Endodermal cell (in vitro differentiated cells): ENCODE measurements at regions not wholly inside any gene's neighbourhood (a gene's known extent, or its start where the extent isn't known, plus 50 kb on each side); places are given as distances from the start of the nearest gene placed in this dataset.

Experiments used
- DNase-seq: peaks from one replicate; pipeline ENCODE4 v3.0.0-alpha.2; 2017
- H3K27ac ChIP-seq: 2 replicates; pipeline ENCODE4 v1.5.1; 2013; ENCODE audit warnings: mild to moderate bottlenecking, low read depth, low read length, moderate library complexity
- H3K27me3 ChIP-seq: 2 replicates; pipeline ENCODE4 v1.6.1; 2013; ENCODE audit warnings: mild to moderate bottlenecking, low read length, moderate library complexity; ENCODE audit not compliant: insufficient read depth, control insufficient read depth, poor library complexity, severe bottlenecking
- H3K36me3 ChIP-seq: 2 replicates; pipeline ENCODE4 v1.7.0; 2013; ENCODE audit warnings: mild to moderate bottlenecking, low read length, moderate library complexity; ENCODE audit not compliant: control insufficient read depth, insufficient read depth
- H3K4me1 ChIP-seq: one replicate; pipeline ENCODE4 v1.7.0; 2013; ENCODE audit warnings: low read length; ENCODE audit not compliant: control insufficient read depth, insufficient read depth
- H3K4me3 ChIP-seq: 2 replicates; pipeline ENCODE4 v1.5.1; 2013; ENCODE audit warnings: mild to moderate bottlenecking, low read length, moderate library complexity
- H3K9ac ChIP-seq: 2 replicates; pipeline ENCODE4 v1.6.1; 2013; ENCODE audit warnings: mild to moderate bottlenecking, low read length, moderate library complexity; ENCODE audit not compliant: poor library complexity, severe bottlenecking; ENCODE audit errors: extremely low read depth
- H3K9me3 ChIP-seq: 2 replicates; pipeline ENCODE4 v1.6.1; 2013; ENCODE audit warnings: mild to moderate bottlenecking, low read length, moderate library complexity; ENCODE audit not compliant: control insufficient read depth
- H3K27ac Mint-ChIP-seq: 2 replicates; pipeline ENCODE4 v1.8.0; 2020; ENCODE audit warnings: mixed read lengths
- H3K27me3 Mint-ChIP-seq: 2 replicates; pipeline ENCODE4 v1.8.0; 2021; ENCODE audit warnings: mild to moderate bottlenecking, mixed read lengths; ENCODE audit not compliant: insufficient read depth
- H3K36me3 Mint-ChIP-seq: 2 replicates; pipeline ENCODE4 v1.8.0; 2020; ENCODE audit warnings: low read depth, mixed read lengths
- H3K4me1 Mint-ChIP-seq: 2 replicates; pipeline ENCODE4 v1.8.0; 2020; ENCODE audit warnings: mixed read lengths
- H3K4me3 Mint-ChIP-seq: 2 replicates; pipeline ENCODE4 v1.8.0; 2020; ENCODE audit warnings: mild to moderate bottlenecking, moderate library complexity, mixed read lengths
- H3K9me3 Mint-ChIP-seq: 2 replicates; pipeline ENCODE4 v1.8.0; 2020; ENCODE audit warnings: mild to moderate bottlenecking, mixed read lengths
- WGBS, 2 experiments: methylation state at CpG; one replicate each; pipeline versions ENCODE4 v1.1.5 to v1.1.7; 2013; ENCODE audit warnings: missing lambda C conversion rate in 2 of 2, mixed read lengths in 1 of 2; ENCODE audit not compliant: insufficient coverage in 1 of 2, insufficient read length in 1 of 2; 5-methylcytosine and 5-hydroxymethylcytosine counted together
- TF ChIP-seq, protein P1 (sequence below): fragments of 200-600 bp; sonication (generic); conservative IDR thresholded peaks from 2 replicates; pipeline ENCODE4 v1.5.0; 2021; ENCODE audit warnings: antibody characterized with exemption, mild to moderate bottlenecking

DNA sequence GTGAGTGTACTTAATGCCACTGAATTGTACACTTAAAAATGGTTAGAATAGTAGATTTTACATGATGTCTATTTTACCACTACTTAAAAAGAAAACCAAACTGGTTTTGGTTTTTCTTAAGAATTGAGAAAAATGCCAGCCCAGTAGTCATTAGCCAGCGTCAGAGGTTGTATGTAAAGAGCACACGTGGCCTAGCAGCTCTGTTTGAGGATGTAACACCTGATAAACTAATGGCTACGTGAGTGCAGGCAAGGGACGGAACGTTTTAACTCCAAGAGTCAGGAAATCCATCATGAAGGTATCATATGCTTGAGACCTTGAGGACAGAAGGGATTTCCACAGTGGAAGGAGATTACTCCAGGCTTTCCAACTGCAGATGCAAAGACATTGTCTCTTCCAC is 223.7 kb downstream of the MRPL39 start:
- WGBS, 2 experiments = 66 to 78% methylated on average over 5 of the region's 5 CpGs
- Histone ChIP-seq H3K9me3 (peaks cover 7% of the 10 kb centered on the region), H3K36me3 (no peaks in the 10 kb centered on the region), H3K9ac (no peak overlapping the region), H3K4me3 (no peak overlapping the region), H3K4me1 (no peaks in the 10 kb centered on the region), H3K27me3 (no peaks in the 10 kb centered on the region), H3K27ac (no peak overlapping the region)
- Mint-ChIP-seq H3K9me3 (peaks cover 7% of the 10 kb centered on the region), H3K4me3 (no peak overlapping the region), H3K4me1 (peaks cover 16% of the 10 kb centered on the region), H3K36me3 (peaks cover under 1% of the 10 kb centered on the region), H3K27me3 (no peaks in the 10 kb centered on the region), H3K27ac (no peak overlapping the region)
- DNase-seq = no peak
- TF ChIP-seq, protein P1, sequence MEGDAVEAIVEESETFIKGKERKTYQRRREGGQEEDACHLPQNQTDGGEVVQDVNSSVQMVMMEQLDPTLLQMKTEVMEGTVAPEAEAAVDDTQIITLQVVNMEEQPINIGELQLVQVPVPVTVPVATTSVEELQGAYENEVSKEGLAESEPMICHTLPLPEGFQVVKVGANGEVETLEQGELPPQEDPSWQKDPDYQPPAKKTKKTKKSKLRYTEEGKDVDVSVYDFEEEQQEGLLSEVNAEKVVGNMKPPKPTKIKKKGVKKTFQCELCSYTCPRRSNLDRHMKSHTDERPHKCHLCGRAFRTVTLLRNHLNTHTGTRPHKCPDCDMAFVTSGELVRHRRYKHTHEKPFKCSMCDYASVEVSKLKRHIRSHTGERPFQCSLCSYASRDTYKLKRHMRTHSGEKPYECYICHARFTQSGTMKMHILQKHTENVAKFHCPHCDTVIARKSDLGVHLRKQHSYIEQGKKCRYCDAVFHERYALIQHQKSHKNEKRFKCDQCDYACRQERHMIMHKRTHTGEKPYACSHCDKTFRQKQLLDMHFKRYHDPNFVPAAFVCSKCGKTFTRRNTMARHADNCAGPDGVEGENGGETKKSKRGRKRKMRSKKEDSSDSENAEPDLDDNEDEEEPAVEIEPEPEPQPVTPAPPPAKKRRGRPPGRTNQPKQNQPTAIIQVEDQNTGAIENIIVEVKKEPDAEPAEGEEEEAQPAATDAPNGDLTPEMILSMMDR = no peak

DNA sequence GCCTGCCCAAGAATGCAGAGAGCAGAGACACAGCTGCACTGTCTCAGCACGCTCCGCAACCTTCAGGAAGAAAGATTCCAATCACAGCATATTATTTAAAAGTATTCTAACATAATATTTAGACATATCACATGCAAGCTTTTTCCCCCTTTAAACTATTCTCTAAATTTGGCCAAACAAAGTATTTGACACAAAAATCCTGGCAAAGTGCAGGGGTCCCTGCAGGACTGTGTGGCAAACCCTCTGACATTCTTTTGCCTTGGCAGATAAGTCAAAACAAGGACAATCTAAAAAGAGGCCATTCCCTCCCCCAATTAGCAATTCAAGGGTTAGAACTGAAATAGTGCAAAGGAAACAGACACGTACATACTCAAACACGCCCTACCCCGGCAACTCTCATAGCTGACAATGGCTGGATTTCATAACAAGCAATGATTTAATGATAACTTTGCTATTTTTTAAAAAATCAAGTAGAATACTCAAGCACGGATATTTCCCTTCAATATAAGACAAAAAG is 225.3 kb downstream of the MRPL39 start:
- H3K9me3 ChIP-seq = peaks cover 13% of the 10 kb centered on the region
- TF ChIP-seq, protein P1 = no peak
- no peak overlapping the region for H3K9ac ChIP-seq
- DNase-seq = no peak
- H3K36me3 ChIP-seq = no peaks in the 10 kb centered on the region
- H3K36me3 Mint-ChIP-seq = peaks cover 2% of the 10 kb centered on the region
- H3K4me1 ChIP-seq = no peaks in the 10 kb centered on the region
- H3K27me3 Mint-ChIP-seq = no peaks in the 10 kb centered on the region
- peaks cover 9% of the 10 kb centered on the region for H3K4me1 Mint-ChIP-seq
- 98 to 100% methylated on average over 2 to 6 of the region's 6 CpGs for WGBS, 2 experiments
- H3K4me3 Mint-ChIP-seq = no peak overlapping the region
- peaks cover 16% of the 10 kb centered on the region for H3K9me3 Mint-ChIP-seq
- H3K4me3 ChIP-seq = no peak overlapping the region
- no peaks in the 10 kb centered on the region for H3K27me3 ChIP-seq
- H3K27ac ChIP-seq = no peak overlapping the region
- H3K27ac Mint-ChIP-seq = no peak overlapping the region

DNA sequence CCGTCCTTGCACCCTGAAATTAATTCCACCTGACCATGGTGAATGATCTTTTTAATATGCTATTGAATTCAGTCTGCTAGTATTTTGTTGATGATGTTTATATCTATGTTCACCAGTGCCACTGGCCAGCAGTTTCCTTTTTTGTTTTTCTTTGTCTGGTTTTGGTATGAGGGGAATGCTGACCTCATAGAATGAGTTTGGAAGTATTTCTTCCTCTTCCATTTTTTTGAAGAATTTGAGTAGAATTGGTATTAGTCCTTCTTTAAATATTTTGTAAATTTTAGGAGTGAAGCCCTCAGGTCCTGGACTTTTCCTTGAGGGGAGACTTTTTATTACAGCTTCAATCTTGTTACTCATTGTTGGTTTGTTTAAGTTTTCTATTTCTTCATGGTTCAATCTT is 231.6 kb downstream of the MRPL39 start:
- H3K9me3 ChIP-seq = peaks cover 13% of the 10 kb centered on the region
- no peak overlapping the region for H3K4me3 Mint-ChIP-seq
- H3K36me3 ChIP-seq = no peaks in the 10 kb centered on the region
- no peak overlapping the region for H3K4me3 ChIP-seq
- 88 to 92% methylated on average over 1 of the region's 1 CpG for WGBS, 2 experiments
- no peak overlapping the region for H3K27ac ChIP-seq
- H3K27ac Mint-ChIP-seq = no peak overlapping the region
- peaks cover 8% of the 10 kb centered on the region for H3K4me1 ChIP-seq
- H3K27me3 ChIP-seq = no peaks in the 10 kb centered on the region
- peaks cover 16% of the 10 kb centered on the region for H3K9me3 Mint-ChIP-seq
- peaks cover 21% of the 10 kb centered on the region for H3K4me1 Mint-ChIP-seq
- no peak for DNase-seq
- H3K36me3 Mint-ChIP-seq = peaks cover 2% of the 10 kb centered on the region
- H3K9ac ChIP-seq = no peak overlapping the region
- H3K27me3 Mint-ChIP-seq = no peaks in the 10 kb centered on the region
- TF ChIP-seq, protein P1 = no peak
